GM12891 (cell line): ENCODE measurements at regions not wholly inside any gene's neighbourhood (a gene's known extent, or its start where the extent isn't known, plus 50 kb on each side); places are given as distances from the start of the nearest gene placed in this dataset.

Source experiments
- PAX5 ChIP-seq: IDR thresholded peaks from 2 replicates; pipeline ENCODE4 v1.6.1; 2011; ENCODE audit warnings: low read length, moderate library complexity, mild to moderate bottlenecking; ENCODE audit not compliant: insufficient read depth, severe bottlenecking
- POLR2A ChIP-seq: IDR thresholded peaks from 2 replicates; pipeline ENCODE4 v1.6.1; 2011; ENCODE audit warnings: low read depth, low read length, control low read depth
- POLR2AphosphoS5 ChIP-seq: IDR thresholded peaks from 2 replicates; pipeline ENCODE4 v1.6.1; 2011; ENCODE audit warnings: low read depth, low read length, control low read depth
- POU2F2 ChIP-seq: IDR thresholded peaks from 2 replicates; pipeline ENCODE4 v1.6.1; 2011; ENCODE audit warnings: low read depth, mild to moderate bottlenecking, control low read depth, low read length, moderate library complexity
- SPI1 ChIP-seq: IDR thresholded peaks from 2 replicates; pipeline ENCODE4 v1.6.1; 2011; ENCODE audit warnings: low read depth, low read length, control low read depth
- TAF1 ChIP-seq: IDR thresholded peaks from 2 replicates; pipeline ENCODE4 v1.6.1; 2011; ENCODE audit warnings: low read depth, low read length, control low read depth

GRCh38 chr18:30712383-30712782 lies 330.2 kb downstream of the DSC3 start:
- TF ChIP-seq POLR2A (no peak), POLR2AphosphoS5 (no peak), TAF1 (no peak), SPI1 (peak; percentile 99), PAX5 (no peak), POU2F2 (no peak)
